B cell (primary cell): ENCODE measurements at regions not wholly inside any gene's neighbourhood (a gene's known extent, or its start where the extent isn't known, plus 50 kb on each side); places are given as distances from the start of the nearest gene placed in this dataset.

Experiments
- ATAC-seq: fragments of 200-7000 bp; cut with Tn5 transposase; one replicate; pipeline ENCODE4 v1.10.0; 2021; ENCODE audit warnings: low read depth, mild to moderate bottlenecking, moderate number of reproducible peaks, moderate library complexity
- CTCF ChIA-PET: fragments of 350-600 bp; sonication (Branson Sonifier 250); formaldehyde crosslinking; loops from one replicate; lab custom pipeline; 2021; ENCODE audit warnings: antibody characterized with exemption, inconsistent platforms; lab: Charles Lee
- POLR2A ChIA-PET: fragments of 350-600 bp; sonication (Branson Sonifier 250); formaldehyde crosslinking; loops from one replicate; lab custom pipeline; 2021; ENCODE audit warnings: antibody characterized with exemption; lab: Charles Lee
- DNase-seq: peaks from one replicate; pipeline ENCODE4 v3.0.0; 2013
- H2AFZ ChIP-seq: 2 replicates; pipeline ENCODE4 v1.6.1; 2012; ENCODE audit warnings: mild to moderate bottlenecking, low read depth, low read length; ENCODE audit not compliant: insufficient read depth, poor library complexity, severe bottlenecking
- H3K27ac ChIP-seq, 2 donors: 1 replicate in 1 of 2; 2 replicates in 1 of 2; pipeline ENCODE4 v1.5.1; 2012 to 2013; ENCODE audit warnings: low read length in 2 of 2, mild to moderate bottlenecking in 2 of 2, moderate library complexity in 1 of 2
- H3K27me3 ChIP-seq, 4 experiments: fragments of 200-600 bp in 1 of 4; sonication (generic) in 1 of 4; replicated peaks in 1 of 4; 1 replicate in 2 of 4; 2 replicates in 2 of 4; pipeline versions ENCODE4 v1.6.1 to v1.7.0; 2013 to 2016; ENCODE audit warnings: low read length in 3 of 4, mild to moderate bottlenecking in 2 of 4, mixed read lengths in 1 of 4, moderate library complexity in 1 of 4; ENCODE audit not compliant: insufficient read depth in 4 of 4, control insufficient read depth in 3 of 4; ENCODE audit errors: control extremely low read depth in 1 of 4
- H3K36me3 ChIP-seq, 2 experiments: replicated peaks in 1 of 2; 1 replicate in 1 of 2; 2 replicates in 1 of 2; pipeline versions ENCODE4 v1.6.1 to v1.7.1; 2013; ENCODE audit warnings: low read length in 1 of 2; ENCODE audit not compliant: insufficient read depth in 2 of 2, control insufficient read depth in 1 of 2; ENCODE audit errors: control extremely low read depth in 1 of 2, extremely low read depth in 1 of 2
- H3K4me1 ChIP-seq, 2 donors: fragments of 200-600 bp in 1 of 2; sonication (generic) in 1 of 2; 1 replicate in 1 of 2; 2 replicates in 1 of 2; pipeline versions ENCODE4 v1.5.1 to v1.6.1; 2013 to 2017; ENCODE audit warnings: low read length in 2 of 2; ENCODE audit not compliant: control insufficient read depth in 2 of 2, insufficient read depth in 2 of 2
- H3K4me2 ChIP-seq: replicated peaks from 2 replicates; pipeline ENCODE3; 2012; ENCODE audit warnings: mild to moderate bottlenecking, low read depth, low read length; ENCODE audit not compliant: poor library complexity, severe bottlenecking
- H3K4me3 ChIP-seq, 5 experiments: fragments of 200-600 bp in 1 of 5; sonication (generic) in 1 of 5; 1 replicate in 3 of 5; 2 replicates in 2 of 5; pipeline versions ENCODE4 v1.5.1 to v1.7.0; 2011 to 2016; ENCODE audit warnings: low read length in 4 of 5, mild to moderate bottlenecking in 4 of 5, low read depth in 2 of 5, control low read depth in 1 of 5, moderate library complexity in 1 of 5; ENCODE audit not compliant: insufficient read depth in 1 of 5; ENCODE audit errors: control extremely low read depth in 1 of 5, extremely low read depth in 1 of 5
- H3K79me2 ChIP-seq: fragments of 200-600 bp; sonication (generic); one replicate; pipeline ENCODE4 v1.6.0; 2016; ENCODE audit warnings: low read length; ENCODE audit not compliant: control insufficient read depth, insufficient read depth
- H3K9ac ChIP-seq: fragments of 200-600 bp; sonication (generic); 2 replicates; pipeline ENCODE4 v1.6.1; 2017; ENCODE audit warnings: mild to moderate bottlenecking, low read length, moderate library complexity
- H3K9me3 ChIP-seq, 3 donors: one replicate each; pipeline versions ENCODE4 v1.6.1 to v1.7.1; 2013; ENCODE audit warnings: low read length in 2 of 3; ENCODE audit not compliant: control insufficient read depth in 2 of 3, insufficient read depth in 1 of 3; ENCODE audit errors: control extremely low read depth in 1 of 3
- H4K20me1 ChIP-seq: 2 replicates; pipeline ENCODE4 v1.6.0; 2012; ENCODE audit warnings: mild to moderate bottlenecking, low read length; ENCODE audit not compliant: insufficient read depth, control insufficient read depth, poor library complexity, severe bottlenecking
- H3K27ac Mint-ChIP-seq: one replicate; pipeline ENCODE4 v1.8.0; 2021; ENCODE audit warnings: mixed read lengths
- H3K27me3 Mint-ChIP-seq: one replicate; pipeline ENCODE4 v1.8.0; 2021; ENCODE audit warnings: mixed read lengths
- H3K4me1 Mint-ChIP-seq: one replicate; pipeline ENCODE4 v1.8.0; 2021; ENCODE audit warnings: mixed read lengths
- H3K4me3 Mint-ChIP-seq: one replicate; pipeline ENCODE4 v1.8.0; 2021; ENCODE audit warnings: mixed read lengths
- H3K9me3 Mint-ChIP-seq: one replicate; pipeline ENCODE4 v1.8.0; 2022; ENCODE audit warnings: mixed read lengths; ENCODE audit not compliant: insufficient read depth
- CTCF ChIP-seq: fragments of 200-600 bp; IDR thresholded peaks from one replicate; pipeline ENCODE4 v1.8.0; 2022; ENCODE audit warnings: antibody characterized with exemption, mild to moderate bottlenecking
- EZH2 ChIP-seq: IDR thresholded peaks from 2 replicates; pipeline ENCODE4 v1.6.1; 2012; ENCODE audit warnings: borderline replicate concordance, low read depth, mild to moderate bottlenecking, moderate library complexity, low read length; ENCODE audit not compliant: insufficient read depth, poor library complexity, severe bottlenecking
- WGBS: methylation state at CpG from one replicate; pipeline ENCODE4 v1.1.5; 2013; ENCODE audit warnings: missing lambda C conversion rate; ENCODE audit not compliant: insufficient coverage; 5-methylcytosine and 5-hydroxymethylcytosine counted together
- intact Hi-C: fragments of 100-400 bp; cut with micrococcal nuclease; formaldehyde crosslinking; loops from one replicate; pipeline ENCODE4 v1.10.0; 2022

GRCh38 chr6:14857001-14857400, 388.9 kb upstream of the JARID2 start:
- peaks cover 13 to 15% of the 10 kb centered on the region in 2 donors for H3K4me1 ChIP-seq
- 98% methylated on average over 9 of the region's 9 CpGs for WGBS
- H3K27ac ChIP-seq = peak overlapping the region; percentile 77 to 83
- no peaks in the 10 kb centered on the region for H3K27me3 Mint-ChIP-seq
- H3K9ac ChIP-seq = peak overlapping the region; percentile 60
- no peaks in the 10 kb centered on the region for H4K20me1 ChIP-seq
- peaks cover 0 to 6% (median 0%) of the 10 kb centered on the region in 3 donors for H3K9me3 ChIP-seq
- peak overlapping the region in 3 of 5 experiments; percentile 25 to 66 (median 45) for H3K4me3 ChIP-seq
- peak overlapping the region; percentile 84 for H2AFZ ChIP-seq
- ChIA-PET CTCF (interaction anchor here (0.8 kb wide), 1 partner anchor 645 kb away, joined by 3 read pairs; no protein-coding TSS in a partner anchor), POLR2A (no interaction called here)
- peak overlapping the region; percentile 76 for H3K4me2 ChIP-seq
- no peaks in the 10 kb centered on the region for H3K9me3 Mint-ChIP-seq
- no peaks in the 10 kb centered on the region for H3K79me2 ChIP-seq
- peak overlapping the region; percentile 86 for H3K27ac Mint-ChIP-seq
- H3K27me3 ChIP-seq = no peaks in the 10 kb centered on the region
- TF ChIP-seq CTCF (no peak), EZH2 (no peak)
- H3K36me3 ChIP-seq = no peaks in the 10 kb centered on the region
- intact Hi-C loops = no loop called here
- peaks cover 15% of the 10 kb centered on the region for H3K4me1 Mint-ChIP-seq
- DNase-seq (no peak), ATAC-seq (no peak)
- peak overlapping the region; percentile 78 for H3K4me3 Mint-ChIP-seq

GRCh38 chr6:14857501-14857900, 388.4 kb upstream of the JARID2 start:
- Mint-ChIP-seq H3K4me1 (peaks cover 15% of the 10 kb centered on the region), H3K4me3 (peak overlapping the region; percentile 78), H3K9me3 (no peaks in the 10 kb centered on the region), H3K27ac (peak overlapping the region; percentile 86), H3K27me3 (no peaks in the 10 kb centered on the region)
- peak; percentile 95 for ATAC-seq
- Histone ChIP-seq H2AFZ (peak overlapping the region; percentile 84), H4K20me1 (no peaks in the 10 kb centered on the region), H3K4me3 (peak overlapping the region in 4 of 5 experiments; percentile 21 to 66 (median 35)), H3K27me3 (no peaks in the 10 kb centered on the region), H3K27ac (peak overlapping the region; percentile 77 to 83), H3K4me2 (peak overlapping the region; percentile 76), H3K9ac (peak overlapping the region; percentile 60), H3K36me3 (no peaks in the 10 kb centered on the region), H3K79me2 (no peaks in the 10 kb centered on the region), H3K9me3 (peaks cover 0 to 6% (median 0%) of the 10 kb centered on the region in 3 donors), H3K4me1 (peaks cover 13 to 15% of the 10 kb centered on the region in 2 donors)
- intact Hi-C loops = no loop called here
- peak; percentile 86 for DNase-seq
- CTCF ChIA-PET = interaction anchor here (0.8 kb wide), 1 partner anchor 646 kb away, joined by 3 read pairs; no protein-coding TSS in a partner anchor
- POLR2A ChIA-PET = interaction anchor here (0.7 kb wide), 1 partner anchor 574 kb away, joined by 3 read pairs; no protein-coding TSS in a partner anchor
- 38% methylated on average over 10 of the region's 16 CpGs for WGBS
- no peak for TF ChIP-seq CTCF
- no peak for TF ChIP-seq EZH2
